GM18517 (cell line): ENCODE measurements at regions not wholly inside any gene's neighbourhood (a gene's known extent, or its start where the extent isn't known, plus 50 kb on each side); places are given as distances from the start of the nearest gene placed in this dataset.

Experiments
- ATAC-seq: cut with Tn5 transposase; IDR thresholded peaks from one replicate; pipeline ENCODE4 v1.9.1; 2021; ENCODE audit warnings: mild to moderate bottlenecking, moderate library complexity; ENCODE audit not compliant: unreplicated experiment

DNA sequence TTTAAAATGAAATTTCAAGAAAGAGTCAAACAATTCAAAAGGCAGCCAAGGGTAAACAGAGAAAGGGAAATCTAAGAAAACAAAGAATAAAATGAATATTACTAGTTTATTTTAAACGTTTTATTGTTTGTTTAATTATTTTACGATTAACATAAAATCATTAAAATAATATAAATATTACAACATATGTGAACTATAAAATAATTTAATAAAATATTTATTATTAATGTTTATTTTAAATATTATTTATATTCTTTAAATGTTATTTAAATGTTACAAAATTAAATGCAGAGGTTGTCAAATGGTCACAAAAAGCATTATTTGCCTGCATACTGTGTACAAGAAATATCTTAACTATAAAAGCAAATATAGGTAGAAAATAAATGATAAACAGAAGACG lies 786.7 kb upstream of the GHITM start:
- ATAC-seq = no peak

GRCh38 chr10:83354456-83354855 lies 784.9 kb upstream of the GHITM start:
- ATAC-seq = no peak

- ATAC-seq = no peak
These were observed 782.3 kb upstream of the GHITM start for GRCh38 chr10:83357004-83357403.

GRCh38 chr10:83357627-83358026 lies 781.7 kb upstream of the GHITM start:
- ATAC-seq = no peak

- no peak for ATAC-seq
These were observed 772.3 kb upstream of the GHITM start for GRCh38 chr10:83367036-83367435.

DNA sequence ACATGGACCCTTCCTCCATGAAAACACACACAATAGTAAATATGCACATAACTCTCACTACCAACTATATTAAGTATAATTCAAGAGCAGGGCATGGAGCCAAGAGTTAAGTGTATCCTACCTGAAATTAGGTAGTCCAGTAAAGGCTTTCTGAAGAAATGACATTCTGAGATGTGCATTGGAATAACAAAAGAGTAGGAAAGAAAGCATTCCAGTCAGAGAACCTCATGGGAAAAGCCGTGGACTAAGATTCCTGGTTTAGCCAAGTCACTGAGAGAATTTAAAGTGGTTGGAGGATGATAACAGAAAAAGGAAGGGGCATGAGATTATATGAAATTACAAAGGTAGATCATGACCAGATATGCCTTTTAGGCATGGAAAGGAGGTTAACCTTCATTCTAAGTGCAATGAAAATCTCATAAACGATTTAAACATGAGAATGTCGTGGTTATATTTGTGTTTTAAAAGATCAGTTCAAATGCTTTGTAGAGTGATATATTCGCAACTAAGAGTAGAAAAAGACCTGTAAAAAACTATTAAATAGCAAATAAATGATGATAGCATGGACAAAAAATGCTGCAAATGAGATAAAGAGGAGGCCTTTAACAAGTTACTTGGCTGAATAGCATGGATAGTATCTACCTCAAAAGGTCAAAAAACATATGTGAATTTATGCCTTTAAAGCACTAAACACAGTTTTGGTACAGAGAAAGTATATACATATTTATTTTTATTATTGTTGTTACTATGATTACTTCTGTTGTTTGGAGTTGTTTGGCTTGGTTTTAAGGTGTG lies 767.4 kb upstream of the GHITM start:
- ATAC-seq = no peak

- no peak for ATAC-seq
These were observed 766.7 kb upstream of the GHITM start for GRCh38 chr10:83372646-83373045.

DNA sequence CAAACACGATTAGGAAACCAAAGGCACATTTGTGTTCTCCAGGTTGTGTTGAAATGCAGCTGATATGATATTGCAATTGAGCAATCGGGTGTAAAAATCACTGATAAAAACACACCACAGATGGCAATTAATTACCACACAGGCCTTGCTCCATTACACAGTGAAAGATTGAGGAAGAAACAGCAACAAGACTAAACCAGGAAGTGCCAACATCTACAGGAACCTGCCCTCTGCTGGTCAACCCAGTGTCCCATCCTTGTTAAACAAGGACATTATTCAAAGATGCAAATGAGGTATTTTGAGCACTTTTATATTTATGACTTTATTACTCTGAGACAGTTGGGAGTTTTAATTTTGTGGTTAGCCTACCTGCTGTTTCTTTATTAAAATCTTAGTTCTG lies 765.6 kb upstream of the GHITM start:
- ATAC-seq = no peak

GRCh38 chr10:83374741-83375140 lies 764.6 kb upstream of the GHITM start:
- ATAC-seq = no peak

DNA sequence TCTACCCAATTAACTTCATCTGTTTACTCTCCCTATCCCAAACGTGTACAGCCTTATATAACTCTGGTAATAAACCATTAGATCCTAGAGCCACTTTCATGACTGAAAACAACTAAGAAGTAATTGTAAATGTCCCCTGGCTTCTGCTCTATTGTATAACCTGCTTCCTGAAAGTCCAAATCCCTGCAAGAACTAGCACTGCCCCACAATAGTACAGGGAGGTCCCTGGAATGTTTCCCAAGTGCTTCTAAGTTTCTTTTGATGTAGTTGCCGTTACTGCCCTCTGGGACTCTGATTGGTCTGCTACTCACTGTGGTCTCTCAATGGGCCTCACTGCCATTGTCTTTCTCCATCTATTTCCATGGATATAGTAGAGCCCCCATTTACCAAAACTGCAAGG lies 764.0 kb upstream of the GHITM start:
- ATAC-seq = no peak

DNA sequence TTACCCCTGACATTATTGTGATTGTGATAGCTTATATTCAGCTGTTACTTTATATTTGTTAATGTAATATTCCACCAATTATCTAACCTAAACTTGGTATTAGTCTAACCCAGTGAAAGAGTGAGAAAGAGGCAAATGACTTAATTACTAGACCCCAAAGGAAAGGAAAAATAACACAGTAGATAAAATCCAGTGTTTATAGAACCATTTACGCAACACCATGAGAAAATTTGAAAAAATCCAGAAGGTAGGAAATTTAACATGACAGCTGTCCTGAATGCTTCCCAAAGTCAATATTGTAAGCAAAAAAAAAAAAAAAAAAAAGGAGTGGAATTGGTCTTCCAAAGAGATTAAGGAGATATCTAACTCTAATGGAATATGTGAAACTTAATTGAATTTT lies 741.5 kb upstream of the GHITM start:
- ATAC-seq = no peak

GRCh38 chr10:83410570-83410969 lies 728.7 kb upstream of the GHITM start:
- ATAC-seq = no peak

DNA sequence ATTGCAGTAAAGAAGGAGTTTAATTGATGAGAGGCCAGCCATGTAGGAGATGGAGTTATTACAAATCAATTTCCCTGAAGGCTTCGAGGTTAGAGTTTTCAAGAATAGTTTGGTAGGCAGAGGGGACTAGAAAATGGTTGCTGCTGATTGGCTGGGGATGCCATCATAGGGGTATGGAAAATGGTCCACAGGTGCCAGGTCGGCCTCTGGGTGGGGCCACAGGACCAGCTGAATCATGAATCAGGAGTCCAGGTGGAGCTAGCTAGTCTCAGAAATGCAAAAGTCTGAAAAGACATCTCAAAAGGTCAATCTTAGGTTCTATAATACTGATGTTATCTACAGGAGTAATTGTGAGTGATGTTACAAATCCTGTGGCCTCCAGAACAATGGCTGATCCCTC lies 714.0 kb upstream of the GHITM start:
- ATAC-seq = no peak

DNA sequence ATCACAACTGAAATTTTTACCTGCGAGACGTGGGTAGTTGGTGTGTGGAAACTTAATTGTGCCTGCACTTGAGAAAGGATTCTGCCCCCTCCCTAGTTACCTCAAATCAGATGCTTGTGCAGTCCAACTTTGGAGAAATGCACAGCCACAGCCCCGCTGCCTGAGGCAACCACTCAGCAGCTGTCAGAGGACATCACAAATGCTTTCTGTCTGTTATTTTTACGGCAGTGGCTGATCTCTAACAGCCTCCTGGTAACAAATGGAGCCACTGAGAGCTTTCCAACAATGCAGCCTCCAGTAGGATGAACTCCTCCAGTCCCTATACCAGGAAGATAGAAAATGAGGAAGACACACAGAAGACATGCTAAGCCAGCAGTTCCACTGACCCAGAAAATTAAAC lies 712.2 kb upstream of the GHITM start:
- no peak for ATAC-seq

- no peak for ATAC-seq
These were observed 706.9 kb upstream of the GHITM start for GRCh38 chr10:83432261-83433045.

DNA sequence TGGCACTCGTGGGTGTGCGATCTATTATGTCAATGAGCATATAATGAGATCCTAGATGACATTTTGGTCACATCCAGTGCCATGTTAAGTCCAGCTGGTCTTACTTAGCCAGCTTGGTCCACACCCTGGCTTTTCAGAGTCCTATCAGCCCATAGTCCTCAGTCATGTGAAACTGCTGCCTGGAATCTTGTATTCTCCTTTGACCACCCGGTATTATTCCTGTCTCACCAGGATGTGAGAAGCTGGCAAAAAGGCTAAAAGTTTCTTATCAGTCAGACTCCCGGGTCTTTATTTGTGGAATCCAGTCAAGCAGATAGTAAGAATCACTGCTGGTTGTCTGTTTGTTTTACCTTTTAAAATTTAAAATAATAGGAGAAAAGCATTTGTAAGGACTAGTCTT lies 705.6 kb upstream of the GHITM start:
- no peak for ATAC-seq

DNA sequence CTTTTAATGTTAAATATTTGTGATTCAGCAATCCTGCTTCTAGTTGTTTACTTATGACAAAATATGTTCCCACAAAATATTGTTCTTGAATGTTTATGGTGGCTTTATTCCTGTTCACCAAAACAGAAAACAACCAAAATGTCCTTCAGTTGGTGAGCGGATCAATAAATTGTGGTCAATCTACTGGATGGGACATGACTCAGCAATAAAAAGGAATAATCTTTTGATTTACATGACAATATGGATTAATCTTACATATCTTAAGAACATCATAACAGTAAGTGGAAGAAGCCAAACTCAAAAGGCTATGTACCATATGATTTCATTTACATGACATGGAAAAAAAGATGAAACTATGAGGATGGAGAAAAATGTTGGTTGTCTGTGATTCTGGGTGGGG lies 691.3 kb upstream of the GHITM start:
- no peak for ATAC-seq

DNA sequence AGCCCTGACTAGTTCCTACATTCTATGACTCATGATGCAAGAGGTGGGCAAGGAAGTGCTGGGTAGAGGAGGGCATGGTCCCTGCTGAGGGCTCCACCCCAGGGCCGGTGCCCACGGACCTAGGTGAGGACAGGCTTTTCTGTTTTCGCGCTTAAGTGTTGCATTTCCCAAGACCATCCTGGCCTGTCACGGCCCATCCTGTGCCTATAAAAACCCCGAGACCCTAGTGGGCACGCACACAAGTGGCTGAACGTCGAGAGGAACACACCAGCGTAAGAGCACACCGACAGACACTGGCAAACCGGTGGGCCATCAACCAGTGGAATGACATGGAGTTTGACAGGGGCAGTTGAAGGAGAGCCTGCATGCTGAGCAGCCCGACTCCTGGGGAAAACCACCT lies 680.7 kb upstream of the GHITM start:
- ATAC-seq = no peak

- ATAC-seq = no peak
These were observed 680.2 kb upstream of the GHITM start for GRCh38 chr10:83459124-83459523.

- ATAC-seq = no peak
These were observed 669.5 kb upstream of the GHITM start for GRCh38 chr10:83469728-83470331.

GRCh38 chr10:83476211-83476610 lies 663.1 kb upstream of the GHITM start:
- no peak for ATAC-seq

DNA sequence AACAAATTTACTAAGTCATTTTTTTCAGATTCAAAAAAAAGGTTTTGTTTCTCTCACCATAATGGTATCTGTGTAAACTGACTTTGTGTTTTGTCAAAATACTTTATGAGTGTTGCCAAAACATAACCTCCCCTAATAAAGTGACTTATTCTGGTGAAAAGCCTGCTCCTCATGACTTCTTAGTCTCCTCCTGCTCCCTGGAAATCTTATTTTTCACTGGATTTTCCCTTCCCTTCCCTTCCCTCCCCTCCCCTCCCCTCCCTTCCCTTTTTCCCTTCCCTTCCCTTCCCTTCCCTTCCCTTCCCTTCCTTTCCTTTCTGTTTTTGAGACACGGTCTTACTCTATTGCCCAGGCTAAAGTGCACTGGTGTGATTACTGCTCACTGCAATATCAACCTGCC lies 650.1 kb upstream of the GHITM start:
- no peak for ATAC-seq
